ENCODE measurements at regions not wholly inside any gene's neighbourhood (a gene's known extent, or its start where the extent isn't known, plus 50 kb on each side); places are given as distances from the start of the nearest gene placed in this dataset.

- TF ChIP-seq, protein P1, sequence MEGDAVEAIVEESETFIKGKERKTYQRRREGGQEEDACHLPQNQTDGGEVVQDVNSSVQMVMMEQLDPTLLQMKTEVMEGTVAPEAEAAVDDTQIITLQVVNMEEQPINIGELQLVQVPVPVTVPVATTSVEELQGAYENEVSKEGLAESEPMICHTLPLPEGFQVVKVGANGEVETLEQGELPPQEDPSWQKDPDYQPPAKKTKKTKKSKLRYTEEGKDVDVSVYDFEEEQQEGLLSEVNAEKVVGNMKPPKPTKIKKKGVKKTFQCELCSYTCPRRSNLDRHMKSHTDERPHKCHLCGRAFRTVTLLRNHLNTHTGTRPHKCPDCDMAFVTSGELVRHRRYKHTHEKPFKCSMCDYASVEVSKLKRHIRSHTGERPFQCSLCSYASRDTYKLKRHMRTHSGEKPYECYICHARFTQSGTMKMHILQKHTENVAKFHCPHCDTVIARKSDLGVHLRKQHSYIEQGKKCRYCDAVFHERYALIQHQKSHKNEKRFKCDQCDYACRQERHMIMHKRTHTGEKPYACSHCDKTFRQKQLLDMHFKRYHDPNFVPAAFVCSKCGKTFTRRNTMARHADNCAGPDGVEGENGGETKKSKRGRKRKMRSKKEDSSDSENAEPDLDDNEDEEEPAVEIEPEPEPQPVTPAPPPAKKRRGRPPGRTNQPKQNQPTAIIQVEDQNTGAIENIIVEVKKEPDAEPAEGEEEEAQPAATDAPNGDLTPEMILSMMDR (IDR thresholded peaks at IDR 0.05), result no peak
- TF ChIP-seq POLR2A (IDR thresholded peaks at IDR 0.05), result no peak
- Histone ChIP-seq H3K9me3 (no peaks in the 10 kb centered on the region), H3K4me3 (no peak overlapping the region), H3K36me3 (no peaks in the 10 kb centered on the region), H3K27ac (no peak overlapping the region), H3K4me1 (no peaks in the 10 kb centered on the region), H3K27me3 (no peaks in the 10 kb centered on the region)
- WGBS (ENCODE audit: insufficient coverage, low coverage, low lambda C conversion rate, missing lambda C conversion rate), result 62% methylated on average over 11 of the region's 16 CpGs
- intact Hi-C loops (cut with DNase I), result no loop called here
- no peak for ATAC-seq
- no peak for DNase-seq
These were observed 306.5 kb downstream of the AJAP1 start for GRCh38 chr1:4960782-4961475.

- DNase-seq (no peak), ATAC-seq (peak in 1 of 4 donors; percentile 11)
- intact Hi-C loops (cut with DNase I), result no loop called here
- TF ChIP-seq, protein P1 (IDR thresholded peaks at IDR 0.05), result no peak
- TF ChIP-seq POLR2A (IDR thresholded peaks at IDR 0.05), result no peak
- Histone ChIP-seq H3K27me3 (no peaks in the 10 kb centered on the region), H3K36me3 (no peaks in the 10 kb centered on the region), H3K4me3 (no peak overlapping the region), H3K9me3 (no peaks in the 10 kb centered on the region), H3K27ac (no peak overlapping the region), H3K4me1 (no peaks in the 10 kb centered on the region)
- WGBS (ENCODE audit: insufficient coverage, low coverage, low lambda C conversion rate, missing lambda C conversion rate), result 62% methylated on average over 7 of the region's 9 CpGs
These were observed 305.9 kb downstream of the AJAP1 start for GRCh38 chr1:4960336-4960735.

DNA sequence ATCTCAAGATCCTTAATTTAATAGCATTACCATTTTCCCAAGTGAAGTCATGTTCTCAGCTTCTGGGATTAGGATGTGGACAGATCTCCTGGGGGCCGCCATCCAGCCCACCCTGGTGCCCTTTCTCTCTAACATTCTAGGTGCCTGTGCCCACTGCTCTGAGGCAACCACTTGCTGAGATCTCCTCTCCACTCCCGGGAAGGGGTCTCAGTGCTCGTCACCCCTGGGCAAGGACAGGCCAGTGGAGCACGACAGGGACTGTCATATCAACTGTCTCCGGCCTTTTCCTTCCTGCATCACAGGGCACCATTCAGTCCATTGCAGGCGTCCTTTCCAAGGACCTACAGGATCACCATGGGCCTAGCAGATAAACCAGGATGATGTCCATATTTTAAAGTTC is 304.8 kb downstream of the AJAP1 start:
- 81% methylated on average over 4 of the region's 6 CpGs for WGBS (ENCODE audit: insufficient coverage, low coverage, low lambda C conversion rate, missing lambda C conversion rate)
- ATAC-seq, result no peak
- no peak for DNase-seq
- Histone ChIP-seq H3K27me3 (no peaks in the 10 kb centered on the region), H3K27ac (no peak overlapping the region), H3K4me3 (no peak overlapping the region), H3K36me3 (no peaks in the 10 kb centered on the region), H3K4me1 (no peaks in the 10 kb centered on the region), H3K9me3 (no peaks in the 10 kb centered on the region)
- TF ChIP-seq POLR2A (IDR thresholded peaks at IDR 0.05), result no peak
- TF ChIP-seq, protein P1 (IDR thresholded peaks at IDR 0.05), result no peak
- intact Hi-C loops (cut with DNase I), result no loop called here

DNA sequence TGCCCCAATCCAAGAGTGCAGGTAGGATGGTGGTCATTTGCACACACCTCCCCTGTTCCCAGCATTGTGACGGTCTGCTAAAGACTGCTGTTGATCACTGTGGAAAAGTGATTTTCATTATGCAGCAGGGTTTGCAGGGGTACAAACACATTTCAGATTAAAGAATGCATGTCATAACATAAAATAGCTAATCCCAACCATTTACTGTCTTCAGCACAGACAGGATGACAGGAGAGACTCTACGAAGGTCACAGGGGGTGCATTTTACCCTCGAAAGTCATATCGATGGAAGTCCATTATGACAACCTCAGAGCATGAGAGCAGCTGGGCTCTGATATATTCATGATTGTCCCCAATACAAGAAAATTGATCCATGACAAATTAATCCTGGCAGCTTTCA is 302.6 kb downstream of the AJAP1 start:
- 67% methylated on average over 3 of the region's 4 CpGs for WGBS (ENCODE audit: insufficient coverage, low coverage, low lambda C conversion rate, missing lambda C conversion rate)
- no peak for TF ChIP-seq POLR2A (IDR thresholded peaks at IDR 0.05)
- TF ChIP-seq, protein P1 (IDR thresholded peaks at IDR 0.05), result no peak
- H3K4me1 ChIP-seq, result no peaks in the 10 kb centered on the region
- no peaks in the 10 kb centered on the region for H3K9me3 ChIP-seq
- H3K4me3 ChIP-seq, result no peak overlapping the region
- no peak for DNase-seq
- H3K27me3 ChIP-seq, result no peaks in the 10 kb centered on the region
- no peak overlapping the region for H3K27ac ChIP-seq
- intact Hi-C loops (cut with DNase I), result no loop called here
- H3K36me3 ChIP-seq, result no peaks in the 10 kb centered on the region
- ATAC-seq, result no peak

- no peaks in the 10 kb centered on the region for H3K4me1 ChIP-seq
- no peaks in the 10 kb centered on the region for H3K36me3 ChIP-seq
- no peak overlapping the region for H3K4me3 ChIP-seq
- H3K27ac ChIP-seq, result no peak overlapping the region
- intact Hi-C loops (cut with DNase I), result no loop called here
- DNase-seq (no peak), ATAC-seq (no peak)
- H3K9me3 ChIP-seq, result no peaks in the 10 kb centered on the region
- TF ChIP-seq POLR2A (IDR thresholded peaks at IDR 0.05), result no peak
- TF ChIP-seq, protein P1 (IDR thresholded peaks at IDR 0.05), result no peak
- H3K27me3 ChIP-seq, result no peaks in the 10 kb centered on the region
These were observed 300.0 kb downstream of the AJAP1 start for GRCh38 chr1:4954392-4954791.

Data from right lobe of liver (tissue), 6 donors.